LNCAP (cell line): ENCODE measurements at regions not wholly inside any gene's neighbourhood (a gene's known extent, or its start where the extent isn't known, plus 50 kb on each side); places are given as distances from the start of the nearest gene placed in this dataset.

Experiments used
- CTCF ChIP-seq: fragments of 450-650 bp; IDR thresholded peaks from 2 replicates; pipeline ENCODE4 v1.5.1; 2017; ENCODE audit warnings: mild to moderate bottlenecking

DNA sequence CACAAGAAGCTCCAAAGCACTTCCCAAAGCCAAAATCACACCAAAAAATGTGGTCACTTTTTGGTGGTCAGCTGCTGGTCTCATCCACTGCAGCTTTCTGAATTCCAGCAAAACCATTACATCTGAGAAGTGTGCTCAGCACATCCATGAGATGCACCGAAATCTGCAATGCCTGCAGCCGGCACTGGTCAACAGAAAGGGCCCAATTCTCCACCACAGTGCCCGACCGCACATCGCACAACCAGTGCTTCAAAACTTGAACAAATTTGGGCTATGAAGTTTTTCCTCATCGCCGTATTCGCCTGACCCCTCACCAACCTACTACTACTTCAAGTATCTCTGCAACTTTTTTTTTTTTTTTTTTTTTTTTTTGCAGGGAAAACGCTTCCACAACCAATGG, 89.9 kb upstream of the LUZP2 start:
- no peak for TF ChIP-seq CTCF

DNA sequence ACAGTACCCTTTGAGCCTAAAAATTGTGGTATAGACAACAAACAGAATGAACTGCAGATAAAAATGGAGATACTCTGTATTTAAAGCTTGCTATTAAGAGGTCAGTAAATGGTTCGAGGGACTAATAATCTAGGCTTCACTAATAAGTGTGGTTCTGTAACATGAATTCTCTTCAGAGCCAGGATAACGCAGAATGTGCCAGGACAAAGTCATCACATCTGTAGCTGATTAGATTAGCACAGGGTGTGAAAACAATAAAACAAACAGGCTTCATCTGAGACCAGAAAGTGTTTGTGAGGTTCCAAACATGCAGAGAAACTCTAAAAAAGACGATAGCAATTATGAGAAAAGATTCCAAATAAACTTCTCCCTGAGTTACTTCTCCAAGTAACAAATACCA, 89.1 kb upstream of the LUZP2 start:
- no peak for TF ChIP-seq CTCF

DNA sequence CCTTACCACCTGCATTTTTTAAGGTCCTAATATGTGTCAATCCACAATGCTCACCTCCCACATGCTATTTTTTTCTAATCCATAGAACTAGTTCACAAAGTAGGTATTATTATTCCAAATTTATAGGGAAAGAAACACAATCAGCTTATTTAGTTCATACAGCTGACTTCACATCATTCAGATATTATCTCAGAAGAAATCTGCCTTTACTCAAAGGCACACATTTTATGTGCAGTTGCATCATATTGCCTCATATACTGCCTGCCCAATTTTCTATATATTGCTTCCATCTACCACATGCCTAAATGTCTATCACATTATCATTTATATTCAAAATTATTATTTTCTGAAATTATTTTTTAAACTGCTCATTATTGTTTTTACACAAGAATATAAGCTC, 88.7 kb upstream of the LUZP2 start:
- no peak for TF ChIP-seq CTCF

DNA sequence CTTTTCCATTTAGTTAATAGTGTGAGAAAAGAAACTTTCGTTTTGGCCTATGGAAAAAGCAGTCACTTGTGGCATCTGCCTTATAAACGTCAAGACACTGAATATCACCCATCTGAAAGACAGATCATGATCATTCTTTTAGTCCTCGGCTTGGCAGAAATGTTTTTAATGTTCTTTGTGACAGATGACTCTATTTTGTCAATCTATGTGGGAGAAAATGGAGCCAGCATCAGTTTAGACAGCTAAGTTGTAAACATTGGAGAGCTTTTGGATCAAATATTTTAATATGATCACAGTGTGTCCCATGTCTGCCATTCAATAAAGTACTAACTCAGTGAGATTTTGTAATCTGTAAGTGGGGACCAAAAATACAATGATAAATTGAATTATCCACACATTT, 85.1 kb upstream of the LUZP2 start:
- TF ChIP-seq CTCF = no peak

- TF ChIP-seq CTCF = no peak
These were observed 84.1 kb upstream of the LUZP2 start for GRCh38 chr11:24412722-24413121.

DNA sequence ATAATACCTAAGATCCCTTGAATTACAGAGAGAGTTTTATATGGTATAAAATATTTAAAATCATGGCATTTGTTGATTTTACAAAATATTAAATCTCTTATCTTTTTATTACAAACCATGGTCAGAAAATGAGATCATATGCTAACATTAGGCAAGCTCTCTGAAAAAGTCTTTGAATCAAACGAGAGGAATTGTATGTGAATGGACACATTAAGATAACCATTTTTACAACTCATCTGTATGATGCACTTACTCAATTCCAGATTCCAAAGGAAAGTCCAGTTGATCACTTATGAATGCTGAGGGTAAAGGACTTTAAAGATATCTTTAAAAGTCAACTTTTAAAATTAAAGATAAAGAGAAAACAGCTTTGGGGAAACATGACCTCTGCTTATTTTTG, 83.5 kb upstream of the LUZP2 start:
- no peak for TF ChIP-seq CTCF

DNA sequence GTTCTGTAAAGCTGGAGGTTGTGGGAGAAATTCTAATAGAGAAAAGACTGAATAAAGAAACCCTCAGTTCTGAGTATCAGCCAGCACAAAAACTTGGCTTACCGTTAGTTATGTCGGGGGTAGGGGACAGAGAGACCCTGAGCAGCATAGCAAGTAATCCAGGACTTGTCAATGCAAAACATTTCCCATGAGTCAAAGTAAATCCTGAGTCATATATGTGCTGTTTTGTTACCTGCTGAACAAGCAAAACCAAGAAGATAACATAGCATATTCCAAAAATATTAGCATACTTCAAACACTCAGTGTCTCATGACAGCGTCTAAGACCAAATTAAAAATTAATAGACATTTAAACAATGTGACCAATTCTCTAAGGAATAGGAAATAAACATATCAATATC, 75.1 kb upstream of the LUZP2 start:
- TF ChIP-seq CTCF = no peak

- no peak for TF ChIP-seq CTCF
These were observed 74.5 kb upstream of the LUZP2 start for GRCh38 chr11:24422376-24422775.
